ENCODE measurements at regions not wholly inside any gene's neighbourhood (a gene's known extent, or its start where the extent isn't known, plus 50 kb on each side); places are given as distances from the start of the nearest gene placed in this dataset.

DNA sequence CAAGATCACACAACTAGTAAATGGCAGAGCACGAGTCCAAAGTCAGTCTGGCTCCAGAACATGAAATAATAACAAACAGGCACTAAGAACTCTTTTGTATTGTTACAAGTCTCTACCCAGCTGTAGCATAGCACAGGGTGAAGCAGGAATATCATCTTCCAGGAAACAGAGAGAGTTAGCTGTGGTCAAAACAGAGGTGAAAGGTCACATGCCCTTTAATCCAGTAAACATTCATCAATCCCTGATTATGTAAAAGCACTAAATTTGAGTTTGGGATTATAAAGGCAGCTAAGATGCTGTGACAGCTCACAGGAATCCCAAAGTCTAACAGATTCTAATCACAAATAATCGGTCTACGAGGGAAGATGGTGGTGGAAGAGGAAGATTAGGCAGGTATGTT, 133.0 kb upstream of the ASTN2 start:
- DNase-seq, result no peak

DNA sequence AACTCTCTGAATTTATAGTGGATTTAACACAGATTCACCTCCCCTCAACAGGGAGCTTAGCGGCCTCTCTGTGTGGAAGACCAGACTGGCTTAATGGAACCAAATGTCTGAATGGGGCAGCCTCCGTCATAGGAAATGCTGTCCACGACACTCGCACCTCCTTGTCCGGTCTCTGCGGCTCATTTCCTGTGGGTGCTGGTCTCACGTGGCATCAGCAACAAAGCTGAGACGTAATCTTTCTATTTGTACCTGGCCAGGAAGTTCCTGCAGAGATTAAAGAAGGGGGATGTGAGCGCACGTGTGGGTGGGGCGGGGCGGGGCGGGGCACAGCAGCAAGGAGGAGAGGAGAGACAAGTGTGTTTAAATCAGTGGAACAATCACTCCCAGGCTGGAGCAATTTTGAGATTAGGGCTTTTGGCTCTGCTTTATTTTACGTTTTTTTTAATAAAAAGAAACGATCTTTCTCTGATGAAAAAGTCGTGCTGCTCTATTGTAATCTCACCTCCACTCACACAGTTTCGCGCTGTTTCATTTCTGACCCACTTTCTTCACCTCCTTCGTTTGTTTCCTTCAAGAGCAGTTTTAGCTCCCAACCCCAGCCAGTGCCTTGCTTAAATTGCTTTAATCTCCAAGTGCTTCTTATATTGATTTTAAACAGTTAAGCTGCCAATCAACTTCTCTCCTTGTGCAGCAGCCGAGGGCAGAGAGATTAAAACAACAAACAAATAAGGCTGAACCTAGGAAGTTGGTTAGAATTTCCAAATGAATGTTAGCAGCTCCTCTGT, 132.2 kb upstream of the ASTN2 start:
- no peak for DNase-seq

DNA sequence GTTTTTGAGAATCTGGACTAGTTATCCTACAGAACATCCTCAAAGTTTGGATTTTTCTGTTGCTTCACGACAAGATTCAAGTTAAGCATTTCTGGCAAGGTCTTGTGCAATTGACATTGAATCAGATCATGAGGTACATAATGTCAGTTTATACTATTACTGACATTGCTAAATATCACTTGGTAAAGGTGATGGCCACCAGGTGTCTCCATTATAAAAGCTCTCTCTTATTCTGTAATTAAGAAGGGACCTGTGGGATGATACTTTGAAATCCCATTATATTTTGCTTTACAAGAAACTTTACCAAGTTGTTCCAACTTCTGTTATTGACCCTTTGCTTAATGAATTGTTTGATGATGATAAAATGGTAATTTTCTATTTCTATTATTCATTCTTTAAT, 131.0 kb upstream of the ASTN2 start:
- DNase-seq, result no peak

DNA sequence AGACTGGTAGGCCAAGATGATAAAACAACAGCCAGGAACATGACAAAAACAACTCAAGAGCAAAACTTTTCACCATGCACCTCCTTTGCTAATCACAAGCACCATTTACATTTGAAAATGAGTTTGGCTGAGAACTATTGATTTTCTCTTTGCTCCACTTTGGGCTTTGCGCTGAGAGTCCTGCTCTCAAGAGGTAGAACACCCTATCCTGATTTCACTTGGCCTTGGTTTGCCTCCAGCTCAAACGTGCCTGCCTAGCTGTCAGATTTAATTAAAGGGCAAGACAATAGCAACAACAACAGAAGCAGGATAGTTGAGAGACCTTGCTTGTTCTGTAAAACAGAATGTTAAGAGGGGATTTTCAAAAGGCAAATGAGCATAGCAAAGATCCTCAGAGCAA, 128.2 kb upstream of the ASTN2 start:
- no peak for DNase-seq

DNA sequence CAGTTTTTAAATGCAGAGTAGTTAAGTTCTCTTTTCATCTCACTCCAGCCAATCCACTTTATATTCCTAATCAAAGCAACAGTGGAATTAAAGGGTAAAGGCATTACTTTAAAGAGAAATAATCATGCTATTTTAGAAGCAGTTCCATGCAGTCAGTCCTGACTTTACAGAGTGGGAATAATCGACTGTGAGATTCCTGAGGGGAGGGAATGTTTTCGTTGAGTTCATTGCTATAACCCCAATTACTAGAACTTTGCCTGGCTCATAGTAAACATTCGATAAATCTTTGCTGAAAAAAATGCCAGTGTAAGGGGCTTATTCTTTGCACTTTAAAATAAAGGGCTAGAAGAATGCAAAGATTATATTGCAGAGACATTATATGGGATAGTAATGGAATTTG, 127.2 kb upstream of the ASTN2 start:
- DNase-seq, result no peak

DNA sequence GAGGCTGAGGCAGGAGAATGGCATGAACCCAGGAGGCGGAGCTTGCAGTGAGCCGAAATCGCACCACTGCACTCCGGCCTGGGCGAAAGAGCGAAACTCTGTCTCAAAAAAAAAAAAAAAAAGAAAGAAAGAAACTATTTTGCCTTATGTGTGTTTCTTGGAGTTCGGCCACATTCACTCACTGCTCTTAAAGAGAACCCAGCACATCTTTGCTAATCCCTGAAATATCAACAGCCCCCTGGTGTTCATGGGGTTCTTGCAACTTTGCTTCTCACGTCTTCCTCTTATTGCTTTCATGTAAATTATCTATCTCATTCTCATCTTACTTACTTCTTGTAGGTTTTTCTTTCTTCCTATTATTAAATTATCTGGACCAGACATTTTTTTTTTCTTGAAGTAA, 126.3 kb upstream of the ASTN2 start:
- DNase-seq, result no peak

DNA sequence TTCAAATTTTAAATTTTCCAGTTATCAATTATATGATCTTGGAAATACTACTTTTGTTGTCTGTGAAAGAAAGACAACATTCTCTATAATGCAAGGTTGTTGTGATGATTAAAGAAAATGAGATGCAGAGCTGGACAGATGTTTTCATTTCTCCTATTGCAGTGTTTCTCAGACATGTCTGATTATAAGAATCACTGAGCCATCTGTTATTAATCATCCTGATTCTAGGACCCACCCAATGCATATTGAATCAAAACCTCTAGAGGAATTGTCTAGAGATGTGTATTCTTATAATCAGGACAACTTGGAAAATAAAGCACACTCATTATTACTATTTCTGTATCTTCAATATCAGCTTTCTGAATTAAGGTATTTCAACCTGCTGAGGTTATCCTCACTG, 121.1 kb upstream of the ASTN2 start:
- no peak for DNase-seq

DNA sequence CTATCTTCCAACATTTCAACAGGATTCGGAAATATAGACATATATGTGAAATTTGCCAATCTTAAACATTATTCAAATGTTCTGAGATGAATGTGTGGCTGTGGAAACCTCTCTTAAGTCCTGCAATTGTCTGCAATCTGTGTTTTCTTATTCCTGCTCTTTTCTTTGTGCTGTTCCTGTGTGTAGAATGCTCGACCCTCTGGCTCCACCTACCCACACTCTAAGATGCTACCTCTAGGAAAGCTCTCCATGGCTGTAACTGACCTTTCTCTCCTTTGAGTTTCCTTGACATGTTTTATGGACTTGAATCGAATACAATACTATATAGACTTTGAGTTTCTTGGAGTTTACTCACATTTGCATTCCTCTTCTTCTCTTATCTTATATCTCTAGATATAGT, 120.6 kb upstream of the ASTN2 start:
- no peak for DNase-seq

DNA sequence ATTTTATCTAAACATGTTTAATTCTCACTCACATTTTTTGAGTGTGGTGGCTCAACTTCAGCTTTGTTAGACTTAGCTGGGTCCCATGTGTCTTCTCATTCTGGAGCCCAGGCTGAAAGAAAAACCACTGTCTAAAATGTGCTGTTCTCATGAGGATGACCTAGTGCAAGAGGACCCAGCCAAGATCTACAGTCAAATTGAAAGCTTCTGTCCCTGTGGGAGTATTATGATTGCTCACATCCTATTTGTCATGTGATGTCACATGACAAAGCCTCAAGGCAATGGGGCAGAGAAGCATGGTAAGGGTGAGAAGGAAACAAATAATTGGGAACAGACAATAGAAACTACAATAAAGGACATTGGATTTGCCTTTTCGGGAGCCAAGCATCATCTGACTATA, 113.4 kb upstream of the ASTN2 start:
- DNase-seq, result no peak

DNA sequence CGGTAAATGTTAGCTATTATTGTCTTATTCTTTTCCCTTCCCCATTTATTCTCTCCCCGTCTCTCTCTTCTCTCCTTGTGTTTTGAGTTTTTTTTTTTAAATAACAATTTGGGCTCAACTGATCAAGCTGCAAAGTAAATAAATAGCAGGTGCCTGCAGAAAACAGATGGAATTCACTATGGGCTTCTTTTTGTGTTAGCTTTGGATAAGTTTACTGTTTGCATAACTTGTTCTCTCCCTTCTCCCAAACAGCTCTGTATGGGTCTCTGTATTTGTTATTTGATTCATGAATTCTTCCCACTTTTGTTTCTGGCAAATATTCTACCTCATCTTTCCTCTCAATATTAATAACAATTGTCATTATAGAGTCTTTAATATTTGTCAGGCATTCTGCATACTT, 111.8 kb upstream of the ASTN2 start:
- DNase-seq, result no peak

DNA sequence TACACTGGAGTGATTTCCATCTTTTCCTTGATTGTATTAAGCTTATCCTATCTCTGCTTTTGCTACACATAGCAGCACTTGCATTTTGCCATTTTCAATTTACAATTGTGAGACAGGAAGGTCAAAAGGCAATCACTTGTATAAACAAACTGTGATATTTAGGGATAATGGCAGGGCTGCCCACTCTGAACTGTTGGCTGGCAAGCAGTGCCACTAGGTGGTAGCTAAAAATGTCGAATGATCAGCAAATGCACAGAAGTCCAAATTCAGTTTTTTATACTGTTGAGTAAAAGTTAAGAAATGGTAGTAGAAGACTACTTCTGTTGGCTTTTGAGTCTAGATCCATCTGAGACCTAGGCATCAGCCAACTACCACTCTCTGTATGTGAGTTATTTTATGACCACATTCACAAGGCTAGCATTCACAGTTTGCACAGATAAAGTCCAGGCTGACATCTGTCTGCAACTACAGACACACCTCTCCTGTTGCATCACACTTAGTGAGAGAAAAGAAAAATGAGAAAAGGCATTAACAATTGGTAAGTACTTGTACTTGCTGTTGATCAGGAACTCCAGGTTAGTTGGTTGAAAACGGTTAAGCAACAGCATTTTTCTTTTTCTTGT, 108.8 kb upstream of the ASTN2 start:
- DNase-seq, result no peak

DNA sequence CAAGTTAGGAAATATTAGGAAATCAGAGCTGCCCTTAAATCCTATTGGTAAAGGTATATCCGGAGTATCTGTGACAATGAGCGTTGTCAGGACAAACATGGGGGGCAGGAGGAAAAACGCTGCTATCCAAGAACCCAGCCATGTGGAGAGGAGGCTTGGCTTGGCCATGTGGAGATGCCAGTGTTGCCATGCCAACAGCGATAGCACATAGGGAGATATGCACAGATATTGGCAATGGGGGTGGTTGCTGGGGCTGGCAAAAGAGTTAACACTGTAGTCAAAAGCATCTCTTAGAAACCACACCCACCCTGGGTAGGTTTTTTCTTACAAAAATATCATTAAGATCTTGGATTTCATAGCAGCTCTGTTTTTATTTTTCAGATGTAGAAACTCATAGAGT, 106.4 kb upstream of the ASTN2 start:
- no peak for DNase-seq

DNA sequence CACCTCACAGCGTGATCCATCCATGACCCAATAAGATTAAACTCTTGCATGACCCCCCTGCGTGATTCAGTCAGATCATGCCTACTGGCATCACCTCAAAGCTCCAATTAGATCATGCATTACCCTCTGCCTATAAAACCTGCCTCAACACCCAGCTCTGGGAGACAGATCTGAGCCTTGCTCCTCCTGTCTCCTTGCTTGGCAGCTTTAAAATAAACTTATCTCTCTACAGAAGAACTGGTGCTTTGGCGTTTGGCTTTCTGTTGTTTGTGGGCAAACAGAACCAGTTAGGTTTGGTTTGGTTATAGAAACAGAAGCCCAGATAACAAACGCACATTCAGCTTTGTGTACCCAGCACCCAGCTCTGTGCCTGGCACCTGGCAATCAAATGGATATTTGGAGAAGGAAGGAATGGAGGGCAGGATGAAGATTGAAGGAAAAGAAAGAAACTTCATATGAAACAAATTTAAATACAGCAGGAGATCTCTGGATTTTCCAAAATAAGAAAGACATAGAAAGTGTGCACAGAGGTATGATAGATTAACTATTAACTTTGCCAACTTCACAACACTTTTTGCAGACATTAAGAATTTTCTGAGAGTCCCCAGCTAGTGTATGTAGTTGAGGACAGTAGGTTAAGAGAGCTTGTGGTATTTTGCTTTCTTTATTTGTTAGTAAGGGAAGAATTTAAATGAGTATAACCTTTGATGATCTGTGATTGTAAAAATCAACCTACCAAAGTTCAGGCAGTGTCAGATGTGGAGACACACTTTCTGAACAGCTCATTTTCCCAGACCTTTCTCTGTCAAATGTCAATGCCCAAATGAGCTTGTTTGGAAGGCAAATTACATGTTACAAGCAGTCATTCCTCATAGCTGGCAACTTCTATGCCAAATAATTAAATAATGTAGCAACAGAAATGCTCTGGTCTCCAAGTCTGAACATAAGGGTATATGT, 102.1 kb upstream of the ASTN2 start:
- DNase-seq, result no peak

DNA sequence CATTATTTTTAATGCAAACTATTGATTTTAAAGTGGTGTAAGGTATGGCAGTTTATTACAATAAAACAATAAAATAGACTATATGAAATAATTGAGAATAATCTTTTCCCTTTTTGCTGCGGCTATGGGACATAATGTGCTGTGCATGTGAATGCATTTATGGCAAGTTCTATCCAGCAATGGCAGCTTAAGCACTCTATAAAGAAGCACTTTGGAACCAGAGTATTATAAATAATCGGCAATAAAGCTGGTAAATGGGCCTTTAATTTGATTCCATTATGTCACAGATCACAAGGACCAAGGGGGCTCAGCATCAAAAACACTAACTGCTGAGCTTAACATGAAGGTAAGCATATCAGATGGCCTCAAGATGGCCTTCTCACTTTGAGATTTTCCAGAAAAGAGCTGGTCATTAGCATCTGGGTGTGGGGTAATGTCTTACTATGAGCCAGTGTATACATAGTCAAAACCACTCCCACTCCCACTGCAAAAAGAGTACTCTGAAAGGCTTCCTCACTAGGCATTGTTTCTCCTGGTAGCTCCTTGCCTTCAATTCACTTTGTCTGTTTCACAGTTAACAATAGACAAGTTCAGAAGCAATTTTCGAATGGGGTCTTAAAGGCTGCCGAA, 97.1 kb upstream of the ASTN2 start:
- DNase-seq, result no peak

DNA sequence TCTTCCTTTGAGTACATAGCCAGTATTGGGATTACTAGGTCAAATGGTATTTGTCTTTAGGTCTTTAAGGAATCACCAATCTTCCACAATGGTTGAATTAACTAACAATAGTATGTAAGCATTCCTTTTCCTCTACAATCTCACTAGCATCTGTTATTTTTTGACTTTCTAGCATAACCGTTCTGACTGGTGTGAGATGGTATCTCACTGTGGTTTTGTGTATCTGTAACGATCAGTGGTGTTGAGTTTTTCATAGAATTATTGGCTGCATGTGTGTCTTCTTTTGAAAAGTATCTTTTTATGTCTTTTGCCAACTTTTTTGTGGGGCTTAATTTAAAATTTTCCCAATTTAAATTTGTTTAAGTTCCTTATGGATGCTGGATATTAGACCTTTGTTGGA, 81.5 kb upstream of the ASTN2 start:
- no peak for DNase-seq

DNA sequence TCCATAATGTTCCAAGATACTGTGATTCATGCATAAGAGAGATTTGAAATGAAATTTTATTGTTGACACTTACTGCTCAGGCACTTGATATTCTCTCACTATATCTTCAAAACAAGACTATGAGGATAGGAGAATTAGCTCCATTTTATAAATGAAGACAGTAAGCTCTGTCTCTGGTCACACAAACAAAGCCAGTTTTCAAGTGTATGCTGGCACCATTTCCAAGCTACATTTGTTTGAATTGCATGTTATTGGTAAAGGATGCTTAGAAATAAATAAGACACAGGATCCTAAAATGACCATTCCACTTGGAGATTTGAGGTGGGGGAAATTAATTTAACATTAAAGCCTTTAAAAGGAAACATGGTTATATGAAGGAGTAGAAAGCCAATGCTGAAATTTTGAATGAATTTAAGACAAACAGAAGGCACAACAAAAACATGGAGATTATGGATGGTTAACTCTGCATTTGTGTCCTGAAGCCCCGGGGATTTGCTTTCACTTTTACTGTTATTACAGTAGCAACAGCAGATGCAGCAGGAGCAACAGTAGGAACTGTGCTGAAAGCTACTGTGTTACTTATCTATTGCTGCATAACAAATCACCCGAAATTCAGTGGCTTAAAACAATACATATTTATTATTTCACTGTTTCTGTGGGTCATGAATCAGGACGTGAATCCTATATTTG, 79.7 kb upstream of the ASTN2 start:
- no peak for DNase-seq

DNA sequence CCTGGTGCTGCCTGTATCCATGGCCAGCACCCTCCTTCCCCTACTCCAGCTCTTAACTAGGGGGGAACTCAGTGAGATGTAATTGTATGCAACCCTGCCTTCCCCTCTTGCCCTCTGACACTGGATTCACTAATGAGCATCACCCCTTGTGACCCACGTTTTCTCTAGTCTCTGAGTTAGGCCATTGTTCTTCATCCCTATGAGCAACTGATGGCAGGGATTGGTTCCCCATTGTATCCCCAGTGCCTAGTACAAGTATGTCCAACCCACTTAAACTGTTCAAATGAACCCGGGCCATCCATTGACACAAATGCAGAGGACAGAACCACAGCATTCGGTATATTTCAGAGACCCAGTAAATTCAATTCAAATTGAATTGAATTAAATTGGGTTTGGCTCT, 77.6 kb upstream of the ASTN2 start:
- DNase-seq, result no peak

DNA sequence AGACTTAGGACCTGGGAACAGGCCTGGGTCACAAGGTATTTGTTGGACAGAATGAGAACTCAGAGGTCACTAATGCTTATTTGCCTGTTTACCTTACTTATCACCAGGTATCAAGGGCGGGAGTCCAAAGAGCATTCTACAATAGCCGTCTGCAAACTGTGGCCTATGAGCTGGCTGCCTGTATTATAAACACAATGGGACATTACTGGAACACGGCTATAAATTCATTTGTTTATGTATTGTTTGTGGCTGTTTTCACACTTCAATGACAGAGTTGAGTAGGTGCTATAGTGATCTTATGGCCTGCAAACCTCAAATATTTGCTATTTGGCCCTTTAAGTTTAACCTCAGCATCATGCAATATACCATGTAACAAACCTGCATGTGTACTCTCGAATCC, 76.6 kb upstream of the ASTN2 start:
- no peak for DNase-seq

DNA sequence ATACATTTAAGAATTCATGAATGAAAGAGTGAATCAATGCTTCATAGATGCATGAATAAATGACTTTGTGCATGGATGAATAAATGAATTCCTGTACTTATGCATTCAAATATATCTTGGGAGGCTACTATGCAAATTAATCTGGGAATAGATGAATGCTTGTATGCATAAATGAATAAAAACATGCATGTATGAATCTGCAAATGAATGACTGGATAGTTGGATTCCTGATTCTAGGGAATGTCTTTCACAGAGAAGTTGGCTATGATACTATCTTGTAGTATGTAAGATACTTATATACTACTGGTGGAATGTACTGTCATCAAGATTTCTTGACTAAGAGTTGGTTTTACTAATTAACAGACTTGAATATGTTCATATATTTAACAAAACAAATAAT, 75.3 kb upstream of the ASTN2 start:
- no peak for DNase-seq

DNA sequence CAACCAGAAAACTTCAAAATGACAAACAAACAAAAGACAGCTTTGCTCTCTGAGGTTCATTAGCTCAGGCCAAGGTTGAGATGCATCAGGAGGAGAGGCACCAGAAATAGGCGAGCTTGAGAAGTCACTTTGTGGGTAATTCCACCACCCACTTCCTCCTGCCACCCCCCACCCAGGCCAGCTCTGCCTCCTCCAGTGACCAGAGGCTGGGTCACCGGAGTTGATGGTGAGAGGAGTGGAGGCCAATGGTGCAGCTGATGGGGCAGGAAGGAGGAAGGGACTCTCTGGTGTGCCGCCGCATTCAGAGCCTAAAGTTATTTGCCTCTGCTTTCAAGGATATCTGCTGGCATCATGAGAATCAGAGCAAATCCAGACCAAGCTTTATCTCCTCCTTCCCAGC, 73.8 kb upstream of the ASTN2 start:
- DNase-seq, result no peak

DNA sequence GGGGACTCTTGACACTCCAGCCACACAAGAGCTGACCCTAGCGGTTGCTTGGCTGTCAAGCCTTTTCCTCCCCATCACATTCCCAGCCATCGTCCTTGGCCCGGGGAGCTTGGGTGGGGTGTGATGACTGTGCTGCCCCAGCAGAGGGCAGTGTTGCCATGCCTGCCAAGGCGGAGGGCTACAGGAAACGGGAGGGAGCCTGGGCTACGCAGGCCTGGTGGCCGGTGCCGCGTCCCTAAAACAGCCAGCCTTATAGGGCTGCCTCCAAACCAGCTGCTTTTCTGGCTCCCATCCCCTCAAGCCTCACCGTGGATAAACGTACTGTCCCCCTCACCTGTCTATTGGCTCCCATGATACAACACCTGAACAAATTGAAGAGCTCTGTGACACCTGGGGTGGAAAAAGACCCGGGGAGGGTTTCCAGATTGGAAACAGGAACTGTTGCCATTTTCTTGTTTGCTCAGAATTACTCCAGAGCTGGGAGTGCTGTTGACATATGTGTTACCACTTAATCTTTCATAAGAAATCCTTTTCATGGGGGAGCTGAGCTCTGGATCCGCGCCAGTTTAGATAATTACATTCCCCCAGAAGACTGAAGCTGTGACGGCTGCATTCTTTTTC, 72.8 kb upstream of the ASTN2 start:
- peak; percentile 20 for DNase-seq

DNA sequence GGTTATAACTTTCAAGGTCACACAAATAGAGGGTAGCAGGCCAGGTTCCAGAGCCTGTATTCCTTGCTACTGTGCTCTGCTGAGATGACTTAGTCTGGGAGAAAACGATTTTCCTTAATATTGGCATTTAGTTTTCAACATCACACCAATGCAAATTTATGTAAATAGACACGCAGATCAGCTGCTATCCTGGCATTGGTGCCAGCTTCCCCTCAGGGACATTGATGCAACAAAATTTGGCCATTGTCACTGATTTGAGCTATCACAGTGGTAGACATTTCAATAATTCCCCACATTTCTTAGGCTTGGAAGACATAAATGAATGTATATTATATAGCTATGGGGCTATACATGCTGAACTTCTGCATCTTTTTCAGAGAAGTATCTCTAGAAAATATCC, 71.6 kb upstream of the ASTN2 start:
- DNase-seq, result no peak

Measured in activated T-cell treated with anti-CD3 and anti-CD28 coated beads, Interleukin-2, amount 50 U/mL, for 1 hour (primary cell).